PC-3 (cell line): ENCODE measurements at regions not wholly inside any gene's neighbourhood (a gene's known extent, or its start where the extent isn't known, plus 50 kb on each side); places are given as distances from the start of the nearest gene placed in this dataset.

Experiments used
- CTCF ChIP-seq: fragments of 300-600 bp; sonication (generic); conservative IDR thresholded peaks from 2 replicates; pipeline ENCODE4 v1.5.1; 2017; ENCODE audit warnings: antibody characterized with exemption, low read depth, mild to moderate bottlenecking, low read length
- EZH2 ChIP-seq: fragments of 300-600 bp; sonication (generic); IDR thresholded peaks from one replicate; pipeline ENCODE4 v1.6.1; 2017; ENCODE audit warnings: antibody characterized with exemption, mild to moderate bottlenecking, low read length; ENCODE audit not compliant: unreplicated experiment
- EZH2phosphoT487 ChIP-seq: fragments of 300-600 bp; sonication (generic); IDR thresholded peaks from 2 replicates; pipeline ENCODE4 v1.6.1; 2018; ENCODE audit warnings: mild to moderate bottlenecking, antibody characterized with exemption, low read length, borderline replicate concordance

- TF ChIP-seq CTCF = no peak
- no peak for TF ChIP-seq EZH2
- no peak for TF ChIP-seq EZH2phosphoT487
Measured at GRCh38 chr5:57402348-57402747, 80.3 kb downstream of the ACTBL2 start.
